ENCODE measurements at regions not wholly inside any gene's neighbourhood (a gene's known extent, or its start where the extent isn't known, plus 50 kb on each side); places are given as distances from the start of the nearest gene placed in this dataset.

DNA sequence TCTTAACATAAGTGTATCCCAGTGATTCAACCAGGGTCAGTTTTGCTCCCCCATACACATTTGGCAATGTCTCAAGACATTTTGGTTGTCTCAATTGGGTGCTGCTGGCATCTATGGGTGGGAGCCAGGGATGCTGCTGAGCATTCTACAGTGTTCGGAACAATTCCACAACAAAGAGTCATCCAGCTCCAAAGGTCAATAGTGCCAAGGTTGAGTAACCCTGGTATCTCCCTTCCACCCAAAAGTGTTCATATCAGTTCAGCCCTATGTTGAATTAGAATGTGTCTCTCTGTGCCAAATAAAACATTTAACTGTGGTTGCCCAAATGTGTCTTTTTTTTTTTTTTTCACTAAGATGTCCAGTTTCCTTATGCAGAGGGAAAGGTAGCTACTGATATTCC is 129.4 kb upstream of the RAI2 start:
- no peak overlapping the region for H3K4me3 ChIP-seq (ENCODE audit: low read depth, low read length)
- TF ChIP-seq CTCF (IDR thresholded peaks at IDR 0.05; ENCODE audit: insufficient read depth, low read depth, low read length), result no peak
- no peak for DNase-seq (ENCODE audit: low read depth)

DNA sequence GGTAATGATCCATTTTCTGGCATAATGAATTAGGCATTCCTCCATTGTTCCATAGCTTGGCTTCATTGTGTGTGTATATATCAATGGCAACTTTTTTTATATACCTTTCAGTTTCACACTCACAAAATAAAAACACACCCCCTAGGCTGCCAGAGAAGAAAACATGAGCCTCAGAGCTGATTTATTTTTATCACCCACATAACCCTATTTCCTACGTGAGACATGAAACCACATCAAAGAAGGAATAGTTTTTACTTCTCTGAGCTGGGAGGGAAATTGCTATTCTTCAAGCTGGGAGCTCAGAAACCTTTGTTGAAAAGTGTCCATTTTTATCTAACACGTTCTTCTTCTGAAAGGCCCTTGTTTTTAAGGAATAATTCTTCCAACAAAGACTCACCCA is 126.7 kb upstream of the RAI2 start:
- no peak overlapping the region for H3K4me3 ChIP-seq (ENCODE audit: low read depth, low read length)
- TF ChIP-seq CTCF (IDR thresholded peaks at IDR 0.05; ENCODE audit: insufficient read depth, low read depth, low read length), result no peak
- no peak for DNase-seq (ENCODE audit: low read depth)

GRCh38 chrX:17986977-17987376 is 125.9 kb upstream of the RAI2 start:
- no peak for DNase-seq (ENCODE audit: low read depth)
- no peak for TF ChIP-seq CTCF (IDR thresholded peaks at IDR 0.05; ENCODE audit: insufficient read depth, low read depth, low read length)
- no peak overlapping the region for H3K4me3 ChIP-seq (ENCODE audit: low read depth, low read length)

- DNase-seq (ENCODE audit: low read depth), result no peak
- no peak for TF ChIP-seq CTCF (IDR thresholded peaks at IDR 0.05; ENCODE audit: insufficient read depth, low read depth, low read length)
These were observed 125.3 kb upstream of the RAI2 start for GRCh38 chrX:17986440-17986839.

DNA sequence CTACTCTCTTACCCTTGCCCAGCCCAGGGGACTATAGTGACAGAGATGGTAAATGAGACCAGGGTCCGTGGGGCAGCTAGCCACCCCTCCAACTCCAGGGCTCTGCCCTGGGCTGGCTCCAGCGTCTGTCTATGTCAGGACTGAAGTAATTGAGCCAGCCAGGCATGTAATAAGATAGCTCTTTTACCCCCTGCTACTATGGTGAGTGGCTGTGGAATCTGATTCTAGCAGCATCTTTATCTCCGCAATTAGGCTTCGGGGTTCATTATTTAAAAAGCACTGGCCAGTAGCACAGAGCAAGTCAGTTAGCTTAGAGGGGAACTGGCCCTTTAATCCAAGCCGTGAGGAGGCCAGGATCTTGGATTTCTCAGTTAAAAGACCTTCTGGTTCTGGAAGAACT is 123.3 kb upstream of the RAI2 start:
- TF ChIP-seq CTCF (IDR thresholded peaks at IDR 0.05; ENCODE audit: insufficient read depth, low read depth, low read length), result no peak
- DNase-seq (ENCODE audit: low read depth), result no peak
- H3K4me3 ChIP-seq (ENCODE audit: low read depth, low read length), result no peak overlapping the region

More at GRCh38 chrX:17986440-17986839, 125.3 kb upstream of the RAI2 start:
- no peak overlapping the region for H3K4me3 ChIP-seq (ENCODE audit: low read depth, low read length)

- no peak for DNase-seq (ENCODE audit: low read depth)
- no peak for TF ChIP-seq CTCF (IDR thresholded peaks at IDR 0.05; ENCODE audit: insufficient read depth, low read depth, low read length)
- no peak overlapping the region for H3K4me3 ChIP-seq (ENCODE audit: low read depth, low read length)
These were observed 122.3 kb upstream of the RAI2 start for GRCh38 chrX:17983389-17983788.

DNA sequence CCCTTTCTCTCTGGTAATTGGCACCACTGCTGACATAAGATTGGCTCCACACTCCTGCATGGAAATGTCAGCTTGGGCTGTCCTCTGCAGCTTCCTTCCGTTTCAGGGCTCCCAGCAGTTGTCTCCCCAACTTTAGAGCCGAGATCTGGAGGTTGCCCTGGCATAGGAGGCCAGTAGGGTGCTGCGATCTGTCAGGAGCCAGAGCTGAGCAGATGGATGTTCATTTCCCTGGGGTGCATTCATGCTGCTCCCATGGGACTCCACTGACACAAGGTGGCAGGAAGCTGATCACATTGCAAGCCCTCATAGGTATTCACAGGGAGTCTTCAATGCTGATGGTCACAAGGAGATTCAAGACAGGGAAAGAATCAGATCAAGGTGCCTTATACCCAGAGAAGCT is 116.6 kb upstream of the RAI2 start:
- no peak for TF ChIP-seq CTCF (IDR thresholded peaks at IDR 0.05; ENCODE audit: insufficient read depth, low read depth, low read length)
- DNase-seq (ENCODE audit: low read depth), result no peak
- no peak overlapping the region for H3K4me3 ChIP-seq (ENCODE audit: low read depth, low read length)
